ENCODE measurements at regions not wholly inside any gene's neighbourhood (a gene's known extent, or its start where the extent isn't known, plus 50 kb on each side); places are given as distances from the start of the nearest gene placed in this dataset.

DNA sequence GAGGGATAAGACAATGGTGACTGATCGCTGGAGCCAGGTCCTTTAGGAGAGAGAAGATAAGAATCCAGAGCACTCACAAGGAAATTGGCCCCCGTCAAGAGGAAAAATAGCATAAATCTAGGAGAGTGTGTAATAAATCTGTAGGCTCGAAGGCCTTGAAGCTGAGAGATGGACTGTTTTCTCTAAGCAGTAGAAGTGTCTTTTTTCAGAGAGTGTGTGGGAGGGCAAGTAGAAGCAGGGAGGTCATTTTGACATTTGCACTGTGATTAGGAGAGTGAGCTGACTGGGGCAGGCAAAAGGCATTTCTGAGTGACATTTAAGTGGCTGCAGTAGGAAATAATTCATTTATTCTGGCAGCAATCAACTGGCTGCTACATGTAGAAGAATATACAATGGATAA lies 78.0 kb upstream of the DDHD1 start:
- TF ChIP-seq SP1 (IDR thresholded peaks at IDR 0.05) (no peak), SUZ12 (IDR thresholded peaks at IDR 0.05) (no peak), L3MBTL2 (conservative IDR thresholded peaks at IDR 0.05) (no peak), FOXA1 (IDR thresholded peaks at IDR 0.05) (no peak), FOXM1 (IDR thresholded peaks at IDR 0.05; ENCODE audit: borderline replicate concordance) (no peak), ELF4 (IDR thresholded peaks at IDR 0.05) (no peak), BHLHE40 (IDR thresholded peaks at IDR 0.05; ENCODE audit: borderline replicate concordance) (no peak), HDGF (IDR thresholded peaks at IDR 0.05; ENCODE audit: borderline replicate concordance) (no peak), ZNF384 (IDR thresholded peaks at IDR 0.05) (no peak), TARDBP (IDR thresholded peaks at IDR 0.05) (no peak), LEF1 (IDR thresholded peaks at IDR 0.05; ENCODE audit: borderline replicate concordance) (no peak)
- TF ChIP-seq, protein P1, sequence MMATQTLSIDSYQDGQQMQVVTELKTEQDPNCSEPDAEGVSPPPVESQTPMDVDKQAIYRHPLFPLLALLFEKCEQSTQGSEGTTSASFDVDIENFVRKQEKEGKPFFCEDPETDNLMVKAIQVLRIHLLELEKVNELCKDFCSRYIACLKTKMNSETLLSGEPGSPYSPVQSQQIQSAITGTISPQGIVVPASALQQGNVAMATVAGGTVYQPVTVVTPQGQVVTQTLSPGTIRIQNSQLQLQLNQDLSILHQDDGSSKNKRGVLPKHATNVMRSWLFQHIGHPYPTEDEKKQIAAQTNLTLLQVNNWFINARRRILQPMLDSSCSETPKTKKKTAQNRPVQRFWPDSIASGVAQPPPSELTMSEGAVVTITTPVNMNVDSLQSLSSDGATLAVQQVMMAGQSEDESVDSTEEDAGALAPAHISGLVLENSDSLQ (IDR thresholded peaks at IDR 0.05) = peak; percentile 75

Data from HEK293T (cell line).